Astrocyte of the cerebellum (primary cell): ENCODE measurements at regions not wholly inside any gene's neighbourhood (a gene's known extent, or its start where the extent isn't known, plus 50 kb on each side); places are given as distances from the start of the nearest gene placed in this dataset.

Experiments used
- DNase-seq: peaks from one replicate; pipeline ENCODE4 v3.0.0-alpha.2; 2011; ENCODE audit warnings: low read depth
- H3K4me3 ChIP-seq: 2 replicates; pipeline ENCODE4 v1.5.1; 2011; ENCODE audit warnings: mild to moderate bottlenecking, low read depth, low read length, moderate library complexity
- CTCF ChIP-seq: IDR thresholded peaks from 2 replicates; pipeline ENCODE4 v1.5.1; 2012; ENCODE audit warnings: low read length, low read depth, moderate library complexity, mild to moderate bottlenecking; ENCODE audit errors: missing control alignments
- in situ Hi-C: cut with HindIII; loops from 2 replicates; pipeline ENCODE4 v1.10.0; 2017; ENCODE audit warnings: low sequenced_read_pairs

GRCh38 chr9:82547995-82548394 is 514.9 kb downstream of the RASEF start:
- in situ Hi-C loops = no loop called here
- DNase-seq = no peak
- no peak overlapping the region for H3K4me3 ChIP-seq
- TF ChIP-seq CTCF = no peak

- H3K4me3 ChIP-seq = no peak overlapping the region
- no peak for TF ChIP-seq CTCF
- no peak for DNase-seq
- in situ Hi-C loops = no loop called here
Observed at GRCh38 chr9:82549174-82549821, 513.6 kb downstream of the RASEF start.

- in situ Hi-C loops = no loop called here
- H3K4me3 ChIP-seq = no peak overlapping the region
- DNase-seq = no peak
- no peak for TF ChIP-seq CTCF
Observed at GRCh38 chr9:82552784-82553183, 510.2 kb downstream of the RASEF start.

- in situ Hi-C loops = no loop called here
- H3K4me3 ChIP-seq = no peak overlapping the region
- DNase-seq = no peak
- no peak for TF ChIP-seq CTCF
Observed at GRCh38 chr9:82553654-82554366, 509.1 kb downstream of the RASEF start.

GRCh38 chr9:82554381-82554780 is 508.6 kb downstream of the RASEF start:
- in situ Hi-C loops = no loop called here
- DNase-seq = no peak
- no peak overlapping the region for H3K4me3 ChIP-seq
- no peak for TF ChIP-seq CTCF

GRCh38 chr9:82555031-82555430 is 507.9 kb downstream of the RASEF start:
- DNase-seq = no peak
- H3K4me3 ChIP-seq = no peak overlapping the region
- in situ Hi-C loops = no loop called here
- no peak for TF ChIP-seq CTCF
